Keratinocyte (primary cell): ENCODE measurements at regions not wholly inside any gene's neighbourhood (a gene's known extent, or its start where the extent isn't known, plus 50 kb on each side); places are given as distances from the start of the nearest gene placed in this dataset.

Source experiments
- DNase-seq: peaks from one replicate; pipeline ENCODE4 v3.0.0-alpha.2; 2011; ENCODE audit warnings: low read depth, missing footprints, low spot score
- FAIRE-seq: peaks from 2 replicates; lab custom pipeline; 2011; peaks lifted over from hg19 to GRCh38; lab: Jason Lieb, UNC
- H2AFZ ChIP-seq: 2 replicates; pipeline ENCODE4 v1.6.0; 2012; ENCODE audit warnings: low read length, control low read depth, inconsistent platforms; ENCODE audit not compliant: control insufficient read depth
- H3K27ac ChIP-seq: 2 replicates; pipeline ENCODE4 v1.5.1; 2011; ENCODE audit warnings: low read length; ENCODE audit not compliant: control insufficient read depth, insufficient read depth
- H3K27me3 ChIP-seq: 3 replicates; pipeline ENCODE4 v1.6.0; 2011; ENCODE audit warnings: low read length; ENCODE audit not compliant: control insufficient read depth, insufficient read depth; ENCODE audit errors: extremely low read depth
- H3K36me3 ChIP-seq, 2 experiments: 2 replicates in 1 of 2; 3 replicates in 1 of 2; pipeline ENCODE4 v1.5.1; 2011; ENCODE audit warnings: low read length in 2 of 2, mild to moderate bottlenecking in 1 of 2; ENCODE audit not compliant: control insufficient read depth in 2 of 2, insufficient read depth in 2 of 2; ENCODE audit errors: extremely low read depth in 1 of 2
- H3K4me1 ChIP-seq: 3 replicates; pipeline ENCODE4 v1.5.1; 2011; ENCODE audit warnings: low read length; ENCODE audit not compliant: control insufficient read depth, insufficient read depth; ENCODE audit errors: extremely low read depth
- H3K4me2 ChIP-seq: 3 replicates; pipeline ENCODE4 v1.6.0; 2011; ENCODE audit warnings: low read depth, low read length; ENCODE audit not compliant: control insufficient read depth, insufficient read depth; ENCODE audit errors: extremely low read depth
- H3K4me3 ChIP-seq, 3 experiments: fragments of 200-600 bp in 1 of 3; sonication (generic) in 1 of 3; 2 replicates in 2 of 3; 3 replicates in 1 of 3; pipeline ENCODE4 v1.5.1; 2011 to 2016; ENCODE audit warnings: low read length in 3 of 3, mild to moderate bottlenecking in 3 of 3, control low read depth in 2 of 3, inconsistent platforms in 1 of 3, low read depth in 1 of 3, mixed read lengths in 1 of 3, mixed run types in 1 of 3, moderate library complexity in 1 of 3; ENCODE audit not compliant: control insufficient read depth in 2 of 3, insufficient read depth in 2 of 3; ENCODE audit errors: extremely low read depth in 1 of 3
- H3K79me2 ChIP-seq: 2 replicates; pipeline ENCODE4 v1.6.0; 2012; ENCODE audit warnings: low read length; ENCODE audit not compliant: control insufficient read depth, insufficient read depth
- H3K9ac ChIP-seq: 3 replicates; pipeline ENCODE4 v1.6.0; 2011; ENCODE audit warnings: low read length; ENCODE audit not compliant: control insufficient read depth, insufficient read depth; ENCODE audit errors: extremely low read depth
- H3K9me1 ChIP-seq: 3 replicates; pipeline ENCODE4 v1.6.0; 2011; ENCODE audit warnings: low read length; ENCODE audit not compliant: control insufficient read depth, insufficient read depth; ENCODE audit errors: extremely low read depth
- H3K9me3 ChIP-seq: 2 replicates; pipeline ENCODE4 v1.5.1; 2012; ENCODE audit warnings: low read depth, low read length; ENCODE audit not compliant: control insufficient read depth
- H4K20me1 ChIP-seq: 3 replicates; pipeline ENCODE4 v1.6.0; 2011; ENCODE audit warnings: low read length; ENCODE audit not compliant: control insufficient read depth, insufficient read depth; ENCODE audit errors: extremely low read depth
- CTCF ChIP-seq, 3 experiments: IDR thresholded peaks in 1 of 3; conservative IDR thresholded peaks in 1 of 3; optimal IDR thresholded peaks in 1 of 3; 2 replicates in 2 of 3; 3 replicates in 1 of 3; pipeline versions ENCODE3 to v1.5.1; 2011; ENCODE audit warnings: low read length in 3 of 3, mild to moderate bottlenecking in 3 of 3, moderate library complexity in 2 of 3, control low read depth in 1 of 3, inconsistent platforms in 1 of 3; ENCODE audit not compliant: insufficient read depth in 2 of 3; ENCODE audit errors: extremely low read depth in 1 of 3
- EZH2 ChIP-seq: IDR thresholded peaks from one replicate; pipeline ENCODE4 v1.6.1; 2012; ENCODE audit warnings: inconsistent platforms, mild to moderate bottlenecking, low read length, moderate library complexity
- dilution Hi-C: fragments of 300-500 bp; cut with MboI; formaldehyde crosslinking; loops from one replicate; pipeline ENCODE4 v1.7.0; 2020; ENCODE audit warnings: low sequenced_read_pairs; ENCODE audit not compliant: extremely low pct_ligation_motif_present

DNA sequence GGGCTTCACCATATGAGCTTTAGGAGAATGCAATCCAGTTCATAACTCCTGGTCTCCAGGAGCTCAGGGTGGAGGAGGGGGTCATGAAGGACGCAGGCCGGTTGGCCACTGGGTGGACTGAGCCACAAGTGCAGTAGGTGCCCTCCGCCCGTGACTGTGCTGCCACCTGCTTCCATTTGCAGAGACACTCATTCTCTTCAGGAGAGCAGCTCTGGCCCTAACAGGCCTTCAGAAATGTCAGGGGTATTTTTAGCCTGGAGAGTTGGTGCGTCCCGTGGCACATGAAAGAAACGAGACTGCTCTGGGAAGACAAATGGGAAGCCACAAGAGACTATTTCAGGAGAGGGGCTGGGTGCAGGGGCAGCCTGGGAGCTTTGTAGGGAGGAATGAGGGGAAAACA lies 74.6 kb upstream of the MYL2 start:
- Histone ChIP-seq H3K4me3 (no peak overlapping the region), H3K4me1 (no peaks in the 10 kb centered on the region), H3K4me2 (no peak overlapping the region), H3K9me1 (no peaks in the 10 kb centered on the region), H4K20me1 (no peaks in the 10 kb centered on the region), H3K36me3 (no peaks in the 10 kb centered on the region), H3K9me3 (peaks cover 2% of the 10 kb centered on the region), H2AFZ (no peak overlapping the region), H3K27ac (no peak overlapping the region), H3K27me3 (no peaks in the 10 kb centered on the region), H3K9ac (no peak overlapping the region), H3K79me2 (no peaks in the 10 kb centered on the region)
- no peak for DNase-seq
- dilution Hi-C loops = no loop called here
- no peak for FAIRE-seq
- TF ChIP-seq CTCF (optimal IDR thresholded peaks at IDR 0.05 in 1 of 3, IDR thresholded peaks at IDR 0.05 in 1 of 3, conservative IDR thresholded peaks at IDR 0.05 in 1 of 3; ENCODE audit: extremely low read depth in 1 of 3, insufficient read depth in 2 of 3, low read length in 3 of 3) (no peak), EZH2 (no peak)

DNA sequence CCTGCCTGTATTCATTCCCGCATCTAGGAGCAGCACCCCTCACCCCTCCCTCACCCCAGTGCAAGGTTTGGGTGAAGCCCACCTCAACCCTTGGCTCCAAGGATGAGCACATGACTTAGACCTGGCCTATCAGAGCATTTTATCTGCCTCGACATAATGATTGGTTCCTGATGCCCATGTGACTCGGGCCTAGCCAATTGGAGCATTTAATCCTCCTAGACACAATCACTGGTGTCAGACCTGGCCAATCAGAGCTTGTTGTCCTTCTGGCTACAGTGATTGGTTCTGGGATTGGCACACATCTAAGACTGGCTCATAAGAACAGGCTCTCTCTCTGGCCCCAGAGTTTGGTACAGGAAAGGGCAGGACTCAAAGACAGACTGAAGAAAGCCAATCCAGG lies 73.1 kb upstream of the MYL2 start:
- no peaks in the 10 kb centered on the region for H3K27me3 ChIP-seq

More for the DNA sequence above, 73.1 kb upstream of the MYL2 start:
- H3K9ac ChIP-seq = no peak overlapping the region
- TF ChIP-seq CTCF (optimal IDR thresholded peaks at IDR 0.05 in 1 of 3, IDR thresholded peaks at IDR 0.05 in 1 of 3, conservative IDR thresholded peaks at IDR 0.05 in 1 of 3; ENCODE audit: extremely low read depth in 1 of 3, insufficient read depth in 2 of 3, low read length in 3 of 3) (no peak), EZH2 (no peak)
- FAIRE-seq = no peak
- H3K9me3 ChIP-seq = peaks cover 2% of the 10 kb centered on the region
- no peak overlapping the region for H3K4me2 ChIP-seq
- H3K9me1 ChIP-seq = no peaks in the 10 kb centered on the region
- DNase-seq = no peak
- no peaks in the 10 kb centered on the region for H3K4me1 ChIP-seq
- no peaks in the 10 kb centered on the region for H3K36me3 ChIP-seq
- H3K4me3 ChIP-seq = no peak overlapping the region
- H3K79me2 ChIP-seq = no peaks in the 10 kb centered on the region
- H3K27ac ChIP-seq = no peak overlapping the region
- H2AFZ ChIP-seq = no peak overlapping the region
- H4K20me1 ChIP-seq = no peaks in the 10 kb centered on the region
- dilution Hi-C loops = no loop called here
